GM13977 (cell line): ENCODE measurements at regions not wholly inside any gene's neighbourhood (a gene's known extent, or its start where the extent isn't known, plus 50 kb on each side); places are given as distances from the start of the nearest gene placed in this dataset.
"Not testable (repeated sequence)": the region's sequence is repeated elsewhere in the genome, so short reads cannot be mapped to it uniquely, and the experiment has no call there.

ENCODE experiments used
- DNase-seq: peaks from one replicate; pipeline ENCODE4 v3.0.0; 2012; ENCODE audit warnings: low spot score
- in situ Hi-C: fragments of 300-500 bp; cut with MboI; formaldehyde crosslinking; loops from one replicate; pipeline ENCODE4 v1.12.0; 2022; ENCODE audit warnings: low sequenced_read_pairs, low pct_unique_long_range_greater_than_20kb, mixed read lengths, inconsistent platforms; ENCODE audit not compliant: unreplicated experiment
- TF ChIP-seq, protein P1 (sequence below): IDR thresholded peaks from 2 replicates; pipeline ENCODE4 v1.5.1; 2012; ENCODE audit warnings: mild to moderate bottlenecking, control low read depth; ENCODE audit not compliant: insufficient read depth; ENCODE audit errors: extremely low read depth, missing control alignments

DNA sequence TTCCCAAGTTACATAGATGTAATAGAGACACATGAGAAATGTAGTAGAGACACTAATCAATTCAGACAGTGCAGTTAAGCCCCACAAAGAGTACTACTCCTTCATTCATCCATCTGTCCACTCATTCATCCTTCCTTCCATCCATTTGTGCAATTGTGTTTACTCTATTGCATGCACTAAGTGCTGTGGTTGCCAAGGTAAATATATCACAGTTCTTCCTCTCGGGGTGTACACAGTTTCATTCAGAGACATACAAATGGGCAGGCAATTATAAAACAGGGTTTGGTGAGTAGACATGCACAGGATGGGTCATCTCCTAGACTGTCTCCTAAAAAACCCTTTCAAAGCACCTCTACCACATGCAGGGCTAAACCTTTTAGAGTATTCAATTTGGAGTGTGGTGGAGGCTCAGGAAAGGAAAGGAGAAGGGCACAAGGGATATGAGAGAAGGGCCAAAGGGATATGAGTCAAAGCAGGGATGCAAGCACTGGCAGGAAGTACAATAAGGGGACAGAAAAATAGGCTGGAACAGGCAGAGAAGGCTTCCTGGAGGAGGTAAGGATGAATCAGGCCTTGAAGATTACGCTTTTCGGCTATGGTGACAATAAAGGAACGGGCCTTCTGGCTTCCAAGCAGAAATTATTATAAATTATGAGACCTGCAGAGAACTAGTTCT, 153.6 kb upstream of the VKORC1L1 start:
- DNase-seq, in situ Hi-C loops: not testable (repeated sequence)

DNA sequence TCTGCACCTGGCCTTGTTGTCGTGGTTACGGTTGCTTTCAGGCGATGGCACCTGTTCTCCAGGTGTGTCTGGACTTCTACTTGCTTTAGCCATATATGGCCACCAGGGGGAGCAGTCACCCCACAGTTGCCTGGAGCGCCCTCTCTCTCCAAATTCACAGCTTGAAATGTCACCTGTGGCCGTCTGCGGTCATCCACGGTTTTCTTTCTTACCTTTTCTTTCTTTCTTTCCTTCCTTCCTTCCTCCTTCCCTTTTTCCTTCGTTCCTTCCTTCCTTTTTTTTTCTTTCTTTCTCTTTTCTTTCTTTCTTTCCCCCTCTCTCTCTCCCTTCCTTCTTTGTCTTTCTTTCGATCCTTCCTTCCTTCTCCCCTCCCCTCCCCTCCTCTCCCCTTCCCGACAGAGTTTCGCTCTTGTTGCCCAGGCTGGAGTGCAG, 150.5 kb upstream of the VKORC1L1 start:
- peak; percentile 58 for DNase-seq

DNA sequence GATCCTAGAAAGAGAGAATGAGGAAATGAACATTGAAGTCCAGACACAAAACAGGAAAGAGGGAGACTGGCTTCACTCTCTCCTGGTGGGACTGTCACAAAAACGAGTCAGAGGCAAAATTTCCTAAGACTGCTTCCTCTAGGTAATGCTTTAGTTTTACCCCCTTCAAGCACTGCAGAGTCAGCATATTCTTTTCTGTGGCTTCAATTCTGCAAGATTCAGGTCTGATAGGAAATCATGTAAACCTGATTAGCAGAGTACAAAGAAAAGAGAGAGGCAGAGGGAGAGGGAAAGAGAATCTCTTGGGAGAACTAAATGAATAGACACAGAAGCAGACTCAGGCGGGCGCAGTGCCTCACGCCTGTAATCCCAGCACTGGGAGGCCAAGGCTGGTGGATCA, 145.7 kb upstream of the VKORC1L1 start:
- DNase-seq, in situ Hi-C loops: not testable (repeated sequence)

More for the DNA sequence above, 150.5 kb upstream of the VKORC1L1 start:
- TF ChIP-seq, protein P1, sequence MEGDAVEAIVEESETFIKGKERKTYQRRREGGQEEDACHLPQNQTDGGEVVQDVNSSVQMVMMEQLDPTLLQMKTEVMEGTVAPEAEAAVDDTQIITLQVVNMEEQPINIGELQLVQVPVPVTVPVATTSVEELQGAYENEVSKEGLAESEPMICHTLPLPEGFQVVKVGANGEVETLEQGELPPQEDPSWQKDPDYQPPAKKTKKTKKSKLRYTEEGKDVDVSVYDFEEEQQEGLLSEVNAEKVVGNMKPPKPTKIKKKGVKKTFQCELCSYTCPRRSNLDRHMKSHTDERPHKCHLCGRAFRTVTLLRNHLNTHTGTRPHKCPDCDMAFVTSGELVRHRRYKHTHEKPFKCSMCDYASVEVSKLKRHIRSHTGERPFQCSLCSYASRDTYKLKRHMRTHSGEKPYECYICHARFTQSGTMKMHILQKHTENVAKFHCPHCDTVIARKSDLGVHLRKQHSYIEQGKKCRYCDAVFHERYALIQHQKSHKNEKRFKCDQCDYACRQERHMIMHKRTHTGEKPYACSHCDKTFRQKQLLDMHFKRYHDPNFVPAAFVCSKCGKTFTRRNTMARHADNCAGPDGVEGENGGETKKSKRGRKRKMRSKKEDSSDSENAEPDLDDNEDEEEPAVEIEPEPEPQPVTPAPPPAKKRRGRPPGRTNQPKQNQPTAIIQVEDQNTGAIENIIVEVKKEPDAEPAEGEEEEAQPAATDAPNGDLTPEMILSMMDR, result peak; percentile 74
- in situ Hi-C loops, result no loop called here

DNA sequence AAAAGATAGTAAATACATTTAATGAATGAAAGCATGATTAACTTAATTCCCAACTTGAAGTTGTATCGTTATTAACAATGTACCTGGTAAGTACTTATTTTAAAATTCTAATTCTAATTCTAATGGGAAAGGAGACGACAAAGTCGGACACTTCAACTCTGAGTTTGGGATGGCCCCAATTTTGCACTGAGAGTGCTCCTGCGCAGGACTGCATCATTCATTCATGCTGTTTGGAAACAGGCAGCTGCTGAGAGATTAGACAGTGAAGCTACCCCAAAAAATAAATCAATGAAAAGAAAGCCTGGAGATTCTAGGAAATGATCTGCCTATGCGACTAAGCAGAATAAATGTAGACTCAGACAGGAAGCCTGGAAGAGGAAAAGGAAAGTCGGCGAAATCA, 141.7 kb upstream of the VKORC1L1 start:
- TF ChIP-seq, protein P1, result no peak
- DNase-seq, result no peak
- in situ Hi-C loops, result no loop called here

DNA sequence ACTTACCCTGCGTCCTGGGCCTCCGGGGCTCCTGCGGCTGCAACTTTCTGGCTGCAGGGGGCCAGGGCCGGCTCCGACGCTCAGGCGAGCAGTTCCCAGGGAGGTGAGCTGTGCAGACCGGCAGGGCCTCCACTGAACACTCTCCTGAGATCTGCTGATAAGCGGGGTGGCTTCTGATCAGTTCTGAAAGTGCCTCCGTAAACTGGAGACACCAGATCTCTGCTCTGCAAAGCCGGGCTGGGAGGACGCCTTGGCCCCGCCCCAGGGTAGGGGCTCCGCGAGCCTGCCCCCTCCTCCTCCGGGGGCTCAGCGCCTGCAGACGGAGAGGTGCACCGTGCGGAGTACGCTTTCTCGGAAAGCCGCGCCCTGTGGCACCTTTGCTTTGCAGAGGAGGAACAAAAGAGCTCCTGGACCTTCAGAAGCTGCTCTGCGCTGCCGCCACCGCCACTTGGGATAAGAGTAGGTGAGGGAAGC, 141.3 kb upstream of the VKORC1L1 start:
- in situ Hi-C loops, result no loop called here
- TF ChIP-seq, protein P1, result no peak
- DNase-seq, result no peak

DNA sequence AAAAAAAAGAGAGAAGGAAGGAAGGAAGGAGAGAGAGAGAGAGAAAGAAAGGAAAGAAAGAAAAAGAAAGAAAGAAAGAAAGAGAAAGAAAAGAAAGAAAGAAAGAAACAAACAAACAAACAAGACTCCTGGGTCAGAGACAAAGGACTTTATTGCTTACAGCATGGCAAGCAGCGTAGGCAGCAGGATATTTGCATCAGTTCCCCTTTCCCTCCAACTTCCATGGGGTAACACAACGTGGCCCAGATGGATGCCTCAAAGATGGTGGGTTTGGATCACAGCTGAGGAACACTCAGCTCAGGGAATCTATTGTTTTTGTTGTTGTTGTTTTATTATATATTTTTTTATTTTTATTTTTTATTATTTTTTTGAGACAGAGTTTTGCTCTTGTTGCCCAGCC, 128.5 kb upstream of the VKORC1L1 start:
- in situ Hi-C loops, result no loop called here
- TF ChIP-seq, protein P1, result no peak
- no peak for DNase-seq

DNA sequence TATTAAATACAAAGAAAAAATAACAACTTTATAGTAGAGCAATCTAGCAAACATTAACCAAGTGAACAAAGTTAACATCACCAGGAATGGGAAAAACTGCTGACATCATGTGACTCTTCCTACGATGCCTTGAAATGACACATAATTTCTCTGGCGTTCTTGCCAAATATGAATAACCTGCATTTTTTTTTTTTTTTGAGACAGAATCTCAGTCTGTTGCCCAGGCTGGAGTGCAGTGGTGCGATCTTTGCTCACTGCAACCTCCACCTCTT, 126.5 kb upstream of the VKORC1L1 start:
- no peak for DNase-seq
- TF ChIP-seq, protein P1, result no peak
- in situ Hi-C loops, result no loop called here

DNA sequence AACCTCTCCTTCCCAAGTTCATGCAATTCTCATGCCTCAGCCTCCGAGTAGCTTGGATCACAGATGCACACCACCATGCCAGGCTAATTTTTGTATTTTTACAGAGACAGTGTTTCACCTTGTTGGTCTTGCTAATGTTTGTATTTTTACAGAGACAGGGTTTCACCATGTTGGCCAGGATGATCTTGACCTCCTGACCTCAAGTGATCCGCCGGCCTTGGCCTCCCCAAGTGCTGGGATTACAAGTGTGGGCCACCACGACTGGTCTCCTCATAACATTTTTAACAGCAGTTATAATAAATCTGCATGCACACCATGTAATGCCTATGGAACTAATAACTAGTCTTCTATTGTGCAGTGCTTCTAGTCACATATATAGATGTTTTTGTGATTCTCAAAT, 123.8 kb upstream of the VKORC1L1 start:
- no peak for DNase-seq
- TF ChIP-seq, protein P1, result no peak

More for the DNA sequence above, 123.8 kb upstream of the VKORC1L1 start:
- in situ Hi-C loops, result no loop called here
